CD4-positive, alpha-beta T cell (primary cell): ENCODE measurements at regions not wholly inside any gene's neighbourhood (a gene's known extent, or its start where the extent isn't known, plus 50 kb on each side); places are given as distances from the start of the nearest gene placed in this dataset.

Experiments
- ATAC-seq: fragments of 200-7000 bp; cut with Tn5 transposase; one replicate; pipeline ENCODE4 v1.10.0; 2022; ENCODE audit warnings: mild to moderate bottlenecking; ENCODE audit not compliant: poor library complexity
- CTCF ChIA-PET: fragments of 350-600 bp; sonication (Branson Sonifier 250); formaldehyde crosslinking; loops from one replicate; lab custom pipeline; 2021; ENCODE audit warnings: antibody characterized with exemption, inconsistent platforms; lab: Charles Lee
- POLR2A ChIA-PET: fragments of 350-600 bp; sonication (Branson Sonifier 250); formaldehyde crosslinking; loops from one replicate; lab custom pipeline; 2021; ENCODE audit warnings: antibody characterized with exemption, inconsistent platforms; lab: Charles Lee
- DNase-seq, 14 experiments: peaks; one replicate each; pipeline ENCODE4 v3.0.0-alpha.2; 2013 to 2020; ENCODE audit warnings: mixed read lengths in 2 of 14
- H3K27ac ChIP-seq, 2 donors: one replicate each; pipeline versions ENCODE4 v1.5.1 to v1.7.0; 2013; ENCODE audit warnings: low read length in 2 of 2, low read depth in 1 of 2, mild to moderate bottlenecking in 1 of 2
- H3K27me3 ChIP-seq, 2 experiments: 1 replicate in 1 of 2; 2 replicates in 1 of 2; pipeline versions ENCODE4 v1.6.1 to v1.7.0; 2013; ENCODE audit warnings: low read length in 2 of 2, control low read depth in 1 of 2, mild to moderate bottlenecking in 1 of 2, moderate library complexity in 1 of 2; ENCODE audit not compliant: insufficient read depth in 2 of 2, control insufficient read depth in 1 of 2
- H3K36me3 ChIP-seq: one replicate; pipeline ENCODE4 v1.6.1; 2013; ENCODE audit warnings: low read length, control low read depth; ENCODE audit not compliant: insufficient read depth
- H3K4me1 ChIP-seq: one replicate; pipeline ENCODE4 v1.6.1; 2013; ENCODE audit warnings: low read length, control low read depth; ENCODE audit not compliant: insufficient read depth
- H3K4me3 ChIP-seq: one replicate; pipeline ENCODE4 v1.5.1; 2013; ENCODE audit warnings: mild to moderate bottlenecking, low read length, moderate library complexity
- H3K9me3 ChIP-seq, 2 experiments: 1 replicate in 1 of 2; 2 replicates in 1 of 2; pipeline versions ENCODE4 v1.6.1 to v1.7.0; 2013; ENCODE audit warnings: low read length in 2 of 2, mild to moderate bottlenecking in 2 of 2, control low read depth in 1 of 2, moderate library complexity in 1 of 2; ENCODE audit not compliant: control insufficient read depth in 1 of 2, insufficient read depth in 1 of 2
- H3K27ac Mint-ChIP-seq: one replicate; pipeline ENCODE4 v1.8.0; 2020; ENCODE audit warnings: mixed read lengths
- H3K27me3 Mint-ChIP-seq: one replicate; pipeline ENCODE4 v1.8.0; 2021; ENCODE audit warnings: mixed read lengths
- H3K36me3 Mint-ChIP-seq: one replicate; pipeline ENCODE4 v1.8.0; 2021; ENCODE audit warnings: low read depth, mixed read lengths
- H3K4me1 Mint-ChIP-seq: one replicate; pipeline ENCODE4 v1.8.0; 2021; ENCODE audit warnings: low read depth, mixed read lengths
- H3K4me3 Mint-ChIP-seq: one replicate; pipeline ENCODE4 v1.8.0; 2020; ENCODE audit warnings: mild to moderate bottlenecking, mixed read lengths
- H3K9me3 Mint-ChIP-seq: one replicate; pipeline ENCODE4 v1.8.0; 2020; ENCODE audit warnings: mixed read lengths
- intact Hi-C, 2 experiments: fragments of 100-400 bp; cut with DNase I in 1 of 2; cut with micrococcal nuclease in 1 of 2; formaldehyde crosslinking; loops; one replicate each; pipeline versions ENCODE4 v1.15.1 to v1.9.0; 2023 to 2025; cut with DNase I, micrococcal nuclease
- TF ChIP-seq, protein P1 (sequence below): fragments of 200-600 bp; IDR thresholded peaks from one replicate; pipeline ENCODE4 v1.8.0; 2022; ENCODE audit warnings: antibody characterized with exemption, mild to moderate bottlenecking

DNA sequence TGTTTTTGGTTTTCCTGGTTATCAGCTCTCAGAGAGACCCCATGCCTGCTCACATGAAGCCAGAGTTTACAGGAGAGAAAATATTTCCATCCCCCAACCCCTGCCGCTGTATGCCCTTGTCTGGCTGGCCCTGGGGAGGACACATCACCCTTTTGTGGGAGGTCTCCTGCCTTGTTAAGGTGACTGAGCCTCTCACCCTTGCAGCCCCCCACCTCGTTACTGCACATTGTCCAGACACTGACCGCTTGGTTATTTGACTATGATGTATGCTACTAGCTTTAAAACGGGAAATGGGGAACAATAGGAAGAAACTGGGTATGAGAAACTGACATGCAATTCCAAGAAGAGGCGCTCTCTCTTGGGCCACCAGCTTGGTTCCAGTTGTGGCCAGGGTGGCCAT, 51.1 kb upstream of the RFPL3 start:
- no peak overlapping the region for H3K4me3 ChIP-seq
- H3K36me3 ChIP-seq, result no peaks in the 10 kb centered on the region
- no peaks in the 10 kb centered on the region for H3K4me1 ChIP-seq
- ATAC-seq, result no peak
- Mint-ChIP-seq H3K4me3 (no peak overlapping the region), H3K27ac (no peak overlapping the region), H3K27me3 (peaks cover 69% of the 10 kb centered on the region), H3K4me1 (no peaks in the 10 kb centered on the region), H3K36me3 (no peaks in the 10 kb centered on the region), H3K9me3 (no peaks in the 10 kb centered on the region)
- ChIA-PET CTCF (interaction anchor here (1.1 kb wide), 1 partner anchor 41 kb away, joined by 3 read pairs; no protein-coding TSS in a partner anchor), POLR2A (no interaction called here)
- DNase-seq, result no peak
- H3K27me3 ChIP-seq, result peaks cover 2 to 7% of the 10 kb centered on the region in 2 experiments
- peaks cover 0 to 2% of the 10 kb centered on the region in 2 experiments for H3K9me3 ChIP-seq
- TF ChIP-seq, protein P1, sequence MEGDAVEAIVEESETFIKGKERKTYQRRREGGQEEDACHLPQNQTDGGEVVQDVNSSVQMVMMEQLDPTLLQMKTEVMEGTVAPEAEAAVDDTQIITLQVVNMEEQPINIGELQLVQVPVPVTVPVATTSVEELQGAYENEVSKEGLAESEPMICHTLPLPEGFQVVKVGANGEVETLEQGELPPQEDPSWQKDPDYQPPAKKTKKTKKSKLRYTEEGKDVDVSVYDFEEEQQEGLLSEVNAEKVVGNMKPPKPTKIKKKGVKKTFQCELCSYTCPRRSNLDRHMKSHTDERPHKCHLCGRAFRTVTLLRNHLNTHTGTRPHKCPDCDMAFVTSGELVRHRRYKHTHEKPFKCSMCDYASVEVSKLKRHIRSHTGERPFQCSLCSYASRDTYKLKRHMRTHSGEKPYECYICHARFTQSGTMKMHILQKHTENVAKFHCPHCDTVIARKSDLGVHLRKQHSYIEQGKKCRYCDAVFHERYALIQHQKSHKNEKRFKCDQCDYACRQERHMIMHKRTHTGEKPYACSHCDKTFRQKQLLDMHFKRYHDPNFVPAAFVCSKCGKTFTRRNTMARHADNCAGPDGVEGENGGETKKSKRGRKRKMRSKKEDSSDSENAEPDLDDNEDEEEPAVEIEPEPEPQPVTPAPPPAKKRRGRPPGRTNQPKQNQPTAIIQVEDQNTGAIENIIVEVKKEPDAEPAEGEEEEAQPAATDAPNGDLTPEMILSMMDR, result no peak
- intact Hi-C loops, result no loop called here
- H3K27ac ChIP-seq, result no peak overlapping the region

DNA sequence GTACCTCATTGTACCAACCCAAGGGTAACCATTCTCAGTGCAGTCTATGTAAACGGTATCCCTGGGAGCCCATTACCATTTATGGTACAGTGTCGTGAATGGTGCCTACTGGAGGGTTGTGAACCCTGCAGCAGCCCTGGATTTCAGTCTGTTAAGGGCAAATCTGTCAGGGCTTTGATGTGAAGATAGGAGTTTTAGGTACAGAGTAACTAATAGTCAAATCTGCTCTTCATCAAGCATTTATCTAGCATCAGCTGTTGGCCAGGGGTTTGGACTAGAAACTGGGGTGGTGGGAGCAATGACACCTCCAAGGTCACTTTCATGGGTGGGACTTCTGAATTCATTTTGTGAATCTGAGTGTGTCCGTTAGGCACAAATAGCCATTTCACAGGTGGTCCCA, 50.6 kb upstream of the RFPL3 start:
- POLR2A ChIA-PET, result no interaction called here
- no peaks in the 10 kb centered on the region for H3K4me1 Mint-ChIP-seq
- intact Hi-C loops, result no loop called here
- Histone ChIP-seq H3K27me3 (peaks cover 2 to 7% of the 10 kb centered on the region in 2 experiments), H3K27ac (no peak overlapping the region), H3K36me3 (no peaks in the 10 kb centered on the region), H3K4me3 (no peak overlapping the region), H3K9me3 (peaks cover 0 to 4% of the 10 kb centered on the region in 2 experiments), H3K4me1 (no peaks in the 10 kb centered on the region)
- TF ChIP-seq, protein P1, result no peak
- CTCF ChIA-PET, result interaction anchor here (0.6 to 1.1 kb wide), 2 partner anchors 11 to 41 kb away, joined by 3 read pairs; no protein-coding TSS in a partner anchor
- H3K36me3 Mint-ChIP-seq, result no peaks in the 10 kb centered on the region
- H3K9me3 Mint-ChIP-seq, result no peaks in the 10 kb centered on the region
- no peak overlapping the region for H3K27ac Mint-ChIP-seq
- peaks cover 64% of the 10 kb centered on the region for H3K27me3 Mint-ChIP-seq
- no peak overlapping the region for H3K4me3 Mint-ChIP-seq
- no peak for ATAC-seq
- no peak for DNase-seq

DNA sequence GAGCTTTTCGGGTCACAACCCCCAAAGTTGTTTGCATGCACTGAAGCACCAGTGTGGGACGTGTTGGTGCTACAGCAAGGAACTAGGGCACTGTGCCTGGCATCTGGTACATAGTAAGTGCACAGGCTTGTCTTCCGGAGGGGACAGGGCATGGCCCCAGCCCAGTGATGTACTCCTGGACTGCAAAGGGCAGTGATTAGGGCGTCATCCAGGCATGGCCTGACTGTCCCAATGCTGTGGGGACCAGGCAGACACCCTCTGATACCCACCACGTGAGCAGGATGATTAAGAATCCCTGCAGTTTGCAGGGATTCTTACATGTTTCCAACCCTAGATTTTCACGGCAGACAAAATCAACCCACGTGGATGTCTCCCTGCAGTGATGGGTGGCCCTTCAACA, 50.0 kb upstream of the RFPL3 start:
- TF ChIP-seq, protein P1, result no peak
- no peak overlapping the region for H3K27ac ChIP-seq
- peaks cover 2 to 7% of the 10 kb centered on the region in 2 experiments for H3K27me3 ChIP-seq
- Mint-ChIP-seq H3K36me3 (no peaks in the 10 kb centered on the region), H3K9me3 (no peaks in the 10 kb centered on the region), H3K27me3 (peaks cover 61% of the 10 kb centered on the region), H3K4me1 (no peaks in the 10 kb centered on the region), H3K4me3 (no peak overlapping the region), H3K27ac (no peak overlapping the region)
- intact Hi-C loops, result no loop called here
- H3K36me3 ChIP-seq, result no peaks in the 10 kb centered on the region
- H3K9me3 ChIP-seq, result peaks cover 0 to 4% of the 10 kb centered on the region in 2 experiments
- H3K4me1 ChIP-seq, result no peaks in the 10 kb centered on the region
- ChIA-PET CTCF (interaction anchor here (0.6 to 1.1 kb wide), 2 partner anchors 11 to 42 kb away, joined by 3 read pairs; no protein-coding TSS in a partner anchor), POLR2A (no interaction called here)
- H3K4me3 ChIP-seq, result no peak overlapping the region
- DNase-seq (no peak), ATAC-seq (no peak)
